Hepatocyte (in vitro differentiated cells): ENCODE measurements at regions not wholly inside any gene's neighbourhood (a gene's known extent, or its start where the extent isn't known, plus 50 kb on each side); places are given as distances from the start of the nearest gene placed in this dataset.
"Not testable (repeated sequence)": the region's sequence is repeated elsewhere in the genome, so short reads cannot be mapped to it uniquely, and the experiment has no call there.

Source experiments
- DNase-seq: peaks from one replicate; pipeline ENCODE4 v3.0.0-alpha.2; 2016; ENCODE audit warnings: low spot score
- H2AFZ ChIP-seq: fragments of 200-600 bp; sonication (generic); 2 replicates; pipeline ENCODE4 v1.6.0; 2016; ENCODE audit warnings: antibody characterized with exemption, mild to moderate bottlenecking
- H3K27ac ChIP-seq: fragments of 200-600 bp; sonication (generic); 2 replicates; pipeline ENCODE4 v1.5.1; 2016; ENCODE audit warnings: mild to moderate bottlenecking
- H3K27me3 ChIP-seq: fragments of 200-600 bp; sonication (generic); 2 replicates; pipeline ENCODE4 v1.6.1; 2016
- H3K36me3 ChIP-seq: fragments of 200-600 bp; sonication (generic); replicated peaks from 2 replicates; pipeline ENCODE4 v1.5.1; 2016; ENCODE audit warnings: low read depth; ENCODE audit not compliant: insufficient read depth
- H3K4me1 ChIP-seq: fragments of 200-600 bp; sonication (generic); 2 replicates; pipeline ENCODE4 v1.5.1; 2016; ENCODE audit warnings: mild to moderate bottlenecking, moderate library complexity; ENCODE audit not compliant: insufficient read depth
- H3K4me2 ChIP-seq: fragments of 200-600 bp; sonication (generic); 2 replicates; pipeline ENCODE4 v1.6.0; 2016
- H3K4me3 ChIP-seq: fragments of 200-600 bp; sonication (generic); 2 replicates; pipeline ENCODE4 v1.5.1; 2016; ENCODE audit warnings: mild to moderate bottlenecking
- H3K79me2 ChIP-seq: fragments of 200-600 bp; sonication (generic); 2 replicates; pipeline ENCODE4 v1.6.0; 2017; ENCODE audit warnings: mild to moderate bottlenecking
- H3K9me2 ChIP-seq: fragments of 200-600 bp; sonication (generic); replicated peaks from 2 replicates; pipeline ENCODE4 v1.6.0; 2017; ENCODE audit warnings: mild to moderate bottlenecking; ENCODE audit not compliant: insufficient read depth
- H3K9me3 ChIP-seq: fragments of 200-600 bp; sonication (generic); 2 replicates; pipeline ENCODE4 v1.5.1; 2016; ENCODE audit warnings: low read depth, mild to moderate bottlenecking
- H4K20me1 ChIP-seq: fragments of 200-600 bp; sonication (generic); 2 replicates; pipeline ENCODE4 v1.6.0; 2016; ENCODE audit warnings: mild to moderate bottlenecking; ENCODE audit not compliant: insufficient read depth, poor library complexity, severe bottlenecking
- EZH2 ChIP-seq: fragments of 200-600 bp; sonication (generic); IDR thresholded peaks from 2 replicates; pipeline ENCODE4 v1.6.1; 2016; ENCODE audit warnings: antibody characterized with exemption, mild to moderate bottlenecking, borderline replicate concordance
- EZH2phosphoT487 ChIP-seq: fragments of 200-600 bp; sonication (generic); IDR thresholded peaks from one replicate; pipeline ENCODE4 v1.6.1; 2018; ENCODE audit warnings: antibody characterized with exemption, mild to moderate bottlenecking, low read depth, moderate library complexity; ENCODE audit not compliant: unreplicated experiment, severe bottlenecking
- WGBS: methylation state at CpG from one replicate; pipeline ENCODE4 v1.1.6; 2016; ENCODE audit warnings: low lambda C conversion rate; ENCODE audit errors: missing lambda C conversion rate; 5-methylcytosine and 5-hydroxymethylcytosine counted together
- TF ChIP-seq, protein P1 (sequence below): fragments of 200-600 bp; sonication (generic); IDR thresholded peaks from 2 replicates; pipeline ENCODE4 v1.5.1; 2016; ENCODE audit warnings: antibody characterized with exemption, mild to moderate bottlenecking; ENCODE audit not compliant: poor library complexity

DNA sequence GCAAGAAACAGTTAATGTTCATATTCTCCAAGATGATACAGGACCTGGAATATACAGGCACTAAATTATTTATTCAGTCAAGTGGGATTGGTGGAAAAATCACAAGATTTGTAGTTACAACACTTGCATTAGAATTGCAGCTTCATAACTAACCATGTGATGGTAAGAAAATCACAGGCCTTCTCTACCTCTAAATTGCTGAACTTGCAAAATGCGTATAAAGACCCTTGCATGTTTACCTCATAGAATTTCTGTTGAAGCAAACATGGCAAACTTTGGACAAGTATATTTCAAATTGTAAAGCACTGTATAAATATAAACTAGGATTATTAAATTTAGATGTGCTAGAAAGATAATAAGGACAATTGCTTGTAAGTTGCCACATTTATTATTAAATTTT, 215.1 kb downstream of the TMA16 start:
- Histone ChIP-seq H3K4me1 (no peaks in the 10 kb centered on the region), H3K9me2 (no peaks in the 10 kb centered on the region), H3K27me3 (no peaks in the 10 kb centered on the region), H2AFZ (no peak overlapping the region), H3K9me3 (no peaks in the 10 kb centered on the region), H3K27ac (no peak overlapping the region), H3K4me3 (no peak overlapping the region), H3K36me3 (no peaks in the 10 kb centered on the region), H4K20me1 (no peaks in the 10 kb centered on the region), H3K79me2 (no peaks in the 10 kb centered on the region), H3K4me2 (no peak overlapping the region)
- WGBS, result 100% methylated on average over 1 of the region's 1 CpG
- no peak for DNase-seq
- TF ChIP-seq EZH2 (no peak), EZH2phosphoT487 (no peak)
- TF ChIP-seq, protein P1, sequence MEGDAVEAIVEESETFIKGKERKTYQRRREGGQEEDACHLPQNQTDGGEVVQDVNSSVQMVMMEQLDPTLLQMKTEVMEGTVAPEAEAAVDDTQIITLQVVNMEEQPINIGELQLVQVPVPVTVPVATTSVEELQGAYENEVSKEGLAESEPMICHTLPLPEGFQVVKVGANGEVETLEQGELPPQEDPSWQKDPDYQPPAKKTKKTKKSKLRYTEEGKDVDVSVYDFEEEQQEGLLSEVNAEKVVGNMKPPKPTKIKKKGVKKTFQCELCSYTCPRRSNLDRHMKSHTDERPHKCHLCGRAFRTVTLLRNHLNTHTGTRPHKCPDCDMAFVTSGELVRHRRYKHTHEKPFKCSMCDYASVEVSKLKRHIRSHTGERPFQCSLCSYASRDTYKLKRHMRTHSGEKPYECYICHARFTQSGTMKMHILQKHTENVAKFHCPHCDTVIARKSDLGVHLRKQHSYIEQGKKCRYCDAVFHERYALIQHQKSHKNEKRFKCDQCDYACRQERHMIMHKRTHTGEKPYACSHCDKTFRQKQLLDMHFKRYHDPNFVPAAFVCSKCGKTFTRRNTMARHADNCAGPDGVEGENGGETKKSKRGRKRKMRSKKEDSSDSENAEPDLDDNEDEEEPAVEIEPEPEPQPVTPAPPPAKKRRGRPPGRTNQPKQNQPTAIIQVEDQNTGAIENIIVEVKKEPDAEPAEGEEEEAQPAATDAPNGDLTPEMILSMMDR, result no peak

DNA sequence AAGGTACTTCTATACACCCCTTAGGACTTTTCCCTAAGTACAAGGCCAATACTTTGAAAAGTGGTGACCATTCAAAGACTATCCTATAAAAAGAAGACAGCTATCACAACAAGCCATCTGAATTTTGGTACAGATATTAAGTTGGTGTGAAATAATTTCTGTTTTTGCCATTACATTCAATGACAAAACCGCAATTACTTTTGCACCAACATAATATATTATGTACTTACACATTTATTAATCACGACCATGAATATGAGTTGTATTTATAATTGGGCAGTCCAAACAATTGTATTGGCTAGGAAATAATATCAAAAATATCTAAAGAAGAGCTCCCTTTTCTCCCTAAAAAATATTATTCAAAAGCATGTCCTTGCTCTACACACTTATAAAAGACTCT, 215.7 kb downstream of the TMA16 start:
- H2AFZ ChIP-seq, result no peak overlapping the region
- no peaks in the 10 kb centered on the region for H3K27me3 ChIP-seq
- H3K4me2 ChIP-seq, result no peak overlapping the region
- no peaks in the 10 kb centered on the region for H3K36me3 ChIP-seq
- 83% methylated on average over 2 of the region's 2 CpGs for WGBS
- H3K79me2 ChIP-seq, result no peaks in the 10 kb centered on the region
- H3K9me2 ChIP-seq, result no peaks in the 10 kb centered on the region
- no peaks in the 10 kb centered on the region for H3K4me1 ChIP-seq
- TF ChIP-seq EZH2phosphoT487 (no peak), EZH2 (no peak)
- TF ChIP-seq, protein P1, result no peak
- H3K4me3 ChIP-seq, result no peak overlapping the region
- no peak for DNase-seq
- no peaks in the 10 kb centered on the region for H4K20me1 ChIP-seq
- no peak overlapping the region for H3K27ac ChIP-seq
- no peaks in the 10 kb centered on the region for H3K9me3 ChIP-seq

DNA sequence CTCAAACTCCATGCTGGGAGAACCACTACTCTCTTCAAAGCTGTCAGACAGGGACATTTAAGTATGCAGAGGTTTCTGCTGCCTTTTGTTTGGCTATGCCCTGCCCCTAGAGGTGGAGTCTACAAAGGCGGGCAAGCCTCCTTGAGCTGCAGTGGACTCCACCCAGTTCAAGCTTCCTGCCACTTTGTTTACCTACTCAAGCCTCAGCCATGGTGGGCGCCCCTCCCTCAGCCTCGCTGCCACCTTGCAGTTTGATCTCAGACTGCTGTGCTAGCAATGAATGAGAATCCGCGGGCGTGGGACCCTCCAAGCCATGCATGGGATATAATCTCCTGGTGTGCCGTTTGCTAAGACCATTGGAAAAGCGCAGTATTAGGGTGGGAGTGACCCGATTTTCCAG, 230.0 kb downstream of the TMA16 start:
- 94% methylated on average over 9 of the region's 9 CpGs for WGBS
- H3K9me2 ChIP-seq, H3K27me3 ChIP-seq, H3K4me2 ChIP-seq, H3K9me3 ChIP-seq, H3K36me3 ChIP-seq, H3K4me3 ChIP-seq, H4K20me1 ChIP-seq, DNase-seq, H3K79me2 ChIP-seq, H2AFZ ChIP-seq, H3K27ac ChIP-seq, H3K4me1 ChIP-seq: not testable (repeated sequence)

DNA sequence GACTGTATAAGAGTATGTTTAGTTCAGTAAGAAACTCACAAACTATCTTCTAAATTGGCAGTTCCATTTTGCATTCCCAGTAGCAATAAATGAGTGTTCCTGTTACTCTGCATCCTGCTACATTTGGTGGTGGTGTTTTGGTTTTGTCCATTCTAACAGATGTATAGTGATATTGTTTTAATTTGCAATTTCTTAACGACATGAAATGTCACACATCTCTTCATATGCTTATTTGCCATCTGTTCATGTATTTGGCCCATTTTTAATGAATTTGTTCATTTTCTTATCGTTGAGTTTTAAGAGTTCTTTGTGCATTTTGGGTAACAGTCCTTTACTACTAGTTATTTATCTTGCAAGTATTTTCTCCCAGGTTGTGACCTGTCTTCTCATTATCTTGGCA, 232.2 kb downstream of the TMA16 start:
- TF ChIP-seq EZH2phosphoT487 (no peak), EZH2 (no peak)
- TF ChIP-seq, protein P1, result no peak
- H4K20me1 ChIP-seq, result no peaks in the 10 kb centered on the region
- WGBS, result 74% methylated on average over 2 of the region's 2 CpGs

More for the DNA sequence above, 232.2 kb downstream of the TMA16 start:
- DNase-seq, result no peak
- no peaks in the 10 kb centered on the region for H3K79me2 ChIP-seq
- H3K4me2 ChIP-seq, result no peak overlapping the region
- no peaks in the 10 kb centered on the region for H3K9me2 ChIP-seq
- H2AFZ ChIP-seq, result no peak overlapping the region
- H3K36me3 ChIP-seq, result no peaks in the 10 kb centered on the region
- no peaks in the 10 kb centered on the region for H3K4me1 ChIP-seq
- H3K27me3 ChIP-seq, result no peaks in the 10 kb centered on the region
- H3K4me3 ChIP-seq, result no peak overlapping the region
- H3K27ac ChIP-seq, result no peak overlapping the region
- no peaks in the 10 kb centered on the region for H3K9me3 ChIP-seq
